HG03342 (cell line): ENCODE measurements at regions not wholly inside any gene's neighbourhood (a gene's known extent, or its start where the extent isn't known, plus 50 kb on each side); places are given as distances from the start of the nearest gene placed in this dataset.

Experiments used
- ATAC-seq: cut with Tn5 transposase; IDR thresholded peaks from one replicate; pipeline ENCODE4 v1.9.1; 2021; ENCODE audit warnings: mild to moderate bottlenecking, moderate library complexity; ENCODE audit not compliant: unreplicated experiment

DNA sequence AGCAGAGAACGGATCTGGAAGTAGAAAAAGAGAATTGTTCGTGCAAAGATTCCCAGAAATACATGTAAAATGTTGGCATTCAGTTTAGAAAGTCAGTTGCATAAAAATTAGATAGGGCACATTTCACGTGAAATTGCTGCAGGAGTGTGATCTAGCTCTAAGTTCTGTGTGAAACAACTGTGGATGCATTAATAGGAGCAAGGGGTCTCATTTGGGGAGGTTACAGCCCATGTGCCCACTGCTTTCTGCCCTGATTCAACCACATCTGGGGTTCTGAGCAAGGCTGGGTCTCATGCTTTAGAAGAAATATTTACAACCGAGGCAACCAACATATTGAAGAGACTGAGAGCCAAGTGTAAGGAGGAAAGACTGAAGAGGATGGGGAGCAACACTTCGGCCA, 639.0 kb downstream of the BCOR start:
- ATAC-seq = no peak

GRCh38 chrX:39459204-39459603, 638.6 kb downstream of the BCOR start:
- no peak for ATAC-seq

- no peak for ATAC-seq
These were observed 637.8 kb downstream of the BCOR start for GRCh38 chrX:39459952-39460351.

GRCh38 chrX:39460499-39460898, 637.3 kb downstream of the BCOR start:
- ATAC-seq = no peak

- ATAC-seq = no peak
These were observed 634.9 kb downstream of the BCOR start for GRCh38 chrX:39462835-39463234.

DNA sequence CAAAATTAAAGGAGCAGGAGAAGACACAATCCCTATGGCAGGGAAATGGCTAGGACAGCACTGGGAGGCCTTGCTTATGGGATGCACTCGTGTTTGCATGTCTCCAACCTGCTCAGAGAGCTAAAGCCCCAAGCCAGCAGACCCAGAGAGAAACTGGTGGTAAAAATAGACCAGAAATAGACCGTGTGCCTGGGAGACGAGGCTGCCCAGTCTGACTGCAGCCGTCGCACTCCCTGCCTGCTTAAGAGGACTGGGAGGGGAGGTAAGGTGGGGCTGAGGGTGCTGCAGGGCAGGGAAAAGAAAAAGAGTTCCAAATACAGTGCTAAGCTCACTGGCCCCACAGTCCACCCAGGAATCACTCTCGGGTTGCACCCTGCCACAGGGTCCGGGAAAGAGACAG, 633.5 kb downstream of the BCOR start:
- ATAC-seq = no peak

DNA sequence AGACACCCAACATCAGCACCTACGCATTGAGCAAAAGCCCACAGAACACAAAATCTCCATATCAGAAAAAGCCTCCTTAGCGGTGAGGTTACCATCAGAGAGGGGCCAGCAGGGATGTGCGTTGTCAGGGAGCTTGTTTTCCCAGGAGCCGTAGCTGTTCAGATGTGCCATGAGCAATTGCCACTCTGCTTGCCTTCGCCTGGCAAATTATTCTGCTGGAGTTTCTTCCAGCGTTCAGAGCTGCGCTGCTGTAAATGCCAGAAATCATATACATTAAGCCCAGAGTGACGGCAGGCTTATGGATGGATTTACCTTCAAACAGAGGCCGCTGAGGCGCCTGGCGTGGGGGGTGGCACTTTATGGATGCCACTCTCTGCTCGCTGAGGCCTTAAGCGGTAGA, 632.3 kb downstream of the BCOR start:
- ATAC-seq = no peak

DNA sequence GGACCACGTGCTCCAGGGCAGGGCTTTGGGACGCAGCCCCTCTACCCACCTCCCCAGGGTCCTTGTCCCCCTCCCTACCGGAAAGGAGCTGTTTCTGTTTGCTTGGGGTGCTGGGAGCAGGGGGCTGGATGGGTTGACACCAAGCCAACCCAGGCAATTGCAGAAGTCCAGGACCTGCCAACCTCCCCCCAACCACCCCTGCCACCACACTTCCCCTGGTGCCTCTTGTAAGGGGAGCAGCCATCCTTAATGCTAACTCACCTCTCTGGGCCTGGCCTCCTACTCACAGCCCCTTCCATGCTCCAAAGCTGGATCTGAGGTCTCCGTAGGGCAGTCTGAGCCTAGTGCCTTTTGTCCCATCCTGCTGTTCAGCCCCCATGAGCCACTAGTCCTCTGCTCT, 631.9 kb downstream of the BCOR start:
- no peak for ATAC-seq

- no peak for ATAC-seq
These were observed 628.6 kb downstream of the BCOR start for GRCh38 chrX:39469126-39469525.

DNA sequence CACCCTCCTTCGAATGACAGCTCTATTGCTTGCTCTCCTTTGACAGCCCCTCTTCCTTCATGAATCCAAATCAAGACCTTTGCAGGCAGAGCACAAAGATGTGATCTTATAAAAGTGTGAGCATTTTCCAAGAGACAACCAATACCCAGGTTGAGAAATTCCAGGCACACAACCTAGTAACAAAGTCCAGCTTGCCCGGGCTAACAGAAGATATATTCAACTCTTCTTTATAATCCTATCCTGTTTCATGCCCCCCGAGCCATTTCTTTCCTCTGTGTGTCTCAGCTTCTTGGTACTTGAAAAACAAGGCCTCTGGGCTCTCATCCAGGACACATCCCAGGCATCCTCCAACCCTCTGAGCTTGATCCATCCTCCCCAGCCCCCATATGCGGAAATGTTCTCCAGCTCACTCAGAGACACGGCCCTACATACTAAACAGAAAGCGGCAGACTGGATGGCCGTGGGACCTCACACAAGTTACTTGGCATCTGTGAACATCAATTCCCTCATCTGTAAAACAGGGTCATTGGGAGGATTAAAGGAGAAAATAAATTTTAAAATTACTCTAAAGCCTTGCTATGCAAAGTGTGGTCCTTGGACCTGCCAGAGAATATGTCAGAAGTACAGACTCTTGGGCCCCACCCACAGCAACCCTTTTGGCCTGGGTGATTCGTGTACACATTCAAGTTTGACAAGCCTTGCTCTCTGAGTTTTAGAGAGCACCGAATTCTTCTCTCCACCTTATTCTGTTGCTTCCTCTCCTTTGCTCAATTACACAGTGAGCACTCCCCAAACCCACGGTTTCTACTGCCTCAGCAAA, 627.0 kb downstream of the BCOR start:
- ATAC-seq = no peak

DNA sequence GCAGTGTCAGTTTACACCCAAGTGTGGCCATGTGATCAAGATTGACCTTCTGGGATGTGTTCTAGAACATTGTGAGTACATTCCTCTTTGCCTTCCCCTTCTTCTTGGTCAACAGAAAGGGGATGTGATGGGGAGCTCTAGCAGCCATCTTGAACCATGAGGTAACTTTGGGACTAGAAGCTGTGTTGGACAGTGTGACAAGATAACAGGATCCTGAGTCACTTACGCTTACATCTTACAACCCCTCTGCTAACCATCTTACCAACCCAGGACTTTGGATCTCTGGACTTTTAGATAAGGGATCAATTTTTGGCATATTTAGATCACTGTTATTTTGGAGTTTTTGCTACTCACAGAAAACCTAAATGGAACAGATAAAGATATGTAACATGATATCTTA, 625.6 kb downstream of the BCOR start:
- no peak for ATAC-seq

DNA sequence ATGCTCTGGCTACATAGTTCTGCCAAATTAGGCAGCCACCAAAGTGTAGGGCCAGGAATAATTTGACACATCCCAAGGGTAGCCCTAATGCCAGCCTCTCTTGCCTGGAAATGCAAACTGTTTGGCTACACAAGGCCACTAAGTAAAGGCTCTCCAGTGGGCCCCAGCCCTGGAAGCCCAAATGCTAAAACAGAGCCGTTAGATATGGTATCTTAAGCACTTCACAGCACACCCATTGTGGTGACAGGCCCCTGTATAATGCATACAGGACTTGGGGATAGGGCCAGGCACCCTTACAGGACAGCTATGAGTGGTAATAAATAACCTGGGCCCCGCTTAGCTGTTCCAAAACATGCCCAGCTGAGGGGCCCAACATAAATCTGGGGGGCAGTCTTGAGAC, 623.9 kb downstream of the BCOR start:
- no peak for ATAC-seq

DNA sequence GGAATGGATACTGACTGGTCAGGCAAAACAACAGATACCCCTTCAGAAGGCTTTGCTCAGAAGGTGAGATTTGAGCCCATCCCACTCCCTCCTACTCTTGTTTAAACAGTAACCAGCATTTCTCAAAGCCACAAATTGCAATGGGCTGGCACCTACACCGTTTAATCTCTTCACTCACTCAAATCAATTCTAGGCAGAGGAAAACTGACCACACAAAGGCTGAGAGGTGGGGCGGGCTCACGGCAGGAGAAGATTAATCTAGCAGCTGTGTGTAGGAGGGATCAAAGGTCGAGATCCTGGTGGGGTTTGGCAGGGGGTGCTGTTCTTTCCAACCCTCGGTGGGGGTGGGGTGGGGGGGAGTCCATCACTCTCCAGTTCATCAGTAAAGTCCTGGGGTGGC, 622.4 kb downstream of the BCOR start:
- ATAC-seq = no peak

- ATAC-seq = no peak
These were observed 621.1 kb downstream of the BCOR start for GRCh38 chrX:39476604-39477021.

DNA sequence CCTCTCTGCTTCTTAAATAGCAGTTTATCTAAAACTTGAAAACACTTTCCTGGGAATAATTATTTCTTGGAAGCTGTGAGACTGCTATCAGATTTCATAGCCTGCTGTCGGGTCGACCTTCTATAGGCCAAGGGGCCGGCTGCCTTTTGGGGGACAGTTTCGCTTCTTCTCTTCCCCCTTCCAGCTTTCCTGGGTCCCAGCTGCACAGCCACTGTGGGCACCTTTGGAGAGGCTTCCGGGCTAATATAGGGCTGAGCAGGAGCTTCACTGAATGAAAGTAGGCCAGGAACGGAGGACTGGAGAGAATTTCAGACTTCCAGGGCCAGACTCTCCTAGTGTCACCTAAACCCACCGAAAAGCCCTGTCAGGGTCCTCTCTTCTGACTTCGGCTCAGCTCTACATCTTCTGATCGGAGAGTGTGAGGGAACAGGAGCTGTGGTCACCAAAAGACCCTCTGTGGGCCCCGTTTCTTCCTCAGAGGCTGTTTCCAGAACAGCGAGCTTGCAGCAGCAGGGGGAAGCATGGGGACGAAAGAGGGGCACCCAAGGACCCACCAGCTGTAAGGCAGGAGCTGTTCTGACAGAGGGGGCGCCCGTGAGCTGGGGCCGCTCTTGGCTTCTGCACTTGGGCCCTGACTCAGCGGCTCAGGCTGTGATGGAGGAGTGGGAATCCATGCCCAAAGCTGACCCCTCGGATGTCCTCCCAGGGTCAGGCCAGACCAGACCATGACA, 620.6 kb downstream of the BCOR start:
- ATAC-seq = no peak

DNA sequence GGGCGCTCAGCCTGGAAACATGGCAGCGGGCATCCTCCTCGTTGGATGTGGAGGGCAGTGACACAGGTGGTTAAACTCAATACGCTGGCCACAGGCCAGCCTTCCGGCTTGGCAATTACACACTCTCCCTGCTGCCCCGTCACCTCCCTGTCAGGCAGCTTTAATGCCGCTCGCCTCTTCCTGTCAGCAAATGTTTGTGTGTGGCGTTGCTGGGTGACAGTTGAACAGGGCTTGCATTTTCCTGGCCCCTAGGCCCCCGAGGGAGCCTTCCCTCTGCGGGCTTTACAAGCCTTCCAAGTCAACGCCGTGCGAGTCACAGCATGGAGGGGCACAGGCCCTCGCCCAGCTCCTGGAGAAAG, 620.0 kb downstream of the BCOR start:
- ATAC-seq = no peak

DNA sequence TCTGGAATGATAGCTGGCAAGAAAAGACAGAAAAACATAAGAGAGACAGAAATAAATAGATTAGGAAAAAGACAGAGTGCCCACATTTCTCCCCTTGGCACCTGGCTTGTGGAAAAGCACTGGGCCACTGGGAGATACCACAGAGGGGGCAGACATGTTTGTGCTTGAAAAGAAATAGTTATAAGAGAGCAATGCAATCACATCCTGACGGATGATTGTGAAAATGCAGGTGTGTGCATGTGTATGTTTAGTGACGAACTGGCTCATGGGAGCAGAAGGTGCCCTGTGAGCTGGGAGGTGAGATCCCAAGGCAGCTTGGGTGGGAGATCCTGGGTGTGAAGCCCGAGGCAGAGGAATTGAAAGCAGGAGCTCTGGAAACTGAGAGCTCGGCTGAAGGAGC, 617.9 kb downstream of the BCOR start:
- ATAC-seq = no peak

- ATAC-seq = no peak
These were observed 616.8 kb downstream of the BCOR start for GRCh38 chrX:39480963-39481362.

- ATAC-seq = no peak
These were observed 616.1 kb downstream of the BCOR start for GRCh38 chrX:39481621-39482020.

DNA sequence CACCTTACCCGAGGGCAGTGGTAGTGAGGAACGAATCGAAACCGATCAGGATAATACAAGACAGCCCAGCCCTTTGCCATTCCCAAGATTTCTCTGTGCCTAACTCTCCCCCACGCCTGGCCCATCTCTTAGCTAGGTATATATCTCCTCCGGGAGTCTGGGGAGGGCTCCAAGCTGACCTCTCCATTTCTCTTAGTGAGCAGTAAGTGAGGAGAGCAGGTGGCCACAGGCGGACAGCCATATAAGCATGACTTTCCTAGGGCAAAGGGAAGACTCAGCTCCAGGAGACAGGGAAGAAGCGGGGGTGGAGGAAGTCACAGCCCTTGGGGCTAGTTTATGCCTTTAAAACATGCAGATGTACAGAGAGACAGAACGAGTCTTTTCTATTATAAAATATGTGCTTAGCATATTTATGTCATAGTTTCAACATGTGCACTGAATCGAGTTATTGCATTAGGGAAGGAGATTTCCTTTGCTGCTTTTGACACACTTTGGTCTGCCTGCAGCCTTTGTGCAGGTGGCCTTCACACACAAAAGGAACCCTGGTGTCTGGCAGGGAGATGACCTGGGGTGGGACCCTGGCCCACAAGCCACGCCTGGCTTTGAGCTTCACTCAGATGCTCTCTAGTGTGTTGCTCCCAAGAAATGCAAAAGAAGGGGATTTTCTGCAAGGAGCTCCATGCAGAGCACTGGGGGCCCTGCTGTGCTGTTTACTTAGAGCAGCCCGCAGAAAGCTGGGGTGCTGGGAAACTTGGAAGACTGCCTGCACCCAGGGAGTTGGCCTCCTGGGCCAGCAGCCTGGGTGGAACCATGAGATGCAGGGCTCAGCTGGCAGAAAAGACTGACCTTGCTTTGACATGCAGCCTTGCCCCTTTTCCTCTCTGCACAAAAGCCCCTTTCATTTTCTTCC, 613.3 kb downstream of the BCOR start:
- ATAC-seq = no peak

DNA sequence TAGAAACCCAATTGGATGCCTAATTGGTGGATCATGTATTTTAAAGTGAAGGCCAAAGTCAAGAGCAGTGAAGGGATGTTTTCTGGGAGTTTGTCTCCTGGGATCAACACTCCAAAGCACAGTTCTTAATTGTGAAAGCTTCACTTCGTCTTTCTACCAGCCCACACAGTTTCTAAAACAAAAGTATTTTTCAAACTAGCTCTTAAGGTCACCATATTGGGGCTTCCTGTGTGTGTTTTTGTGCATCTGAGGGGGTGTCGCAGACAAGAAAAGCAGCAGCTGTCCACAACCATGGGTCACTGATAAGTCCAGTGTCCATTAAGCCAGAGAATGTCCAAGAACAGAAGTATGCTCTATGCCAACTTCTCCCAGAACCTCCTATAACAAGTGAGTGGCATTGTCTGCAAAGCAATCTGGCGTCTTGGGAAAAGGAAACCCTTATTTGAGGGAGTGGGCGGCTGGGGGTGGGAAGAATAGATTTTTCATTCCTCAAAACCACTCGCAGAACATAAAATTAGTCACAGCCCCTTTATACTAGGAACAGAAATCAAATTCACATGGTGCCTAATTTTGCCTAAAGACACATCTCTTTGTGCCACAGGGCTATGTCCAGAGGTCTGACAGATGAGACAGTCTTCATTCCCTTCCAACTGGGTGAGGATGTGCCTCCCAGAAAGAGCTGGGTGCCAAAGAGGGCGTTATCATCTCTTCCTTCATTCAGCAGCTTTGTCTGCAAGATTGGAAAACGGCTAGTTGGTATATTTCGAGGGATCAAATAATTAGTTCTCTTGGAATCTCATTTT, 610.4 kb downstream of the BCOR start:
- ATAC-seq = no peak
